ENCODE measurements at regions not wholly inside any gene's neighbourhood (a gene's known extent, or its start where the extent isn't known, plus 50 kb on each side); places are given as distances from the start of the nearest gene placed in this dataset.
"Not testable (repeated sequence)": the region's sequence is repeated elsewhere in the genome, so short reads cannot be mapped to it uniquely, and the experiment has no call there.

GRCh38 chr6:112947507-112947906, 600.4 kb downstream of the RFPL4B start:
- no peak for DNase-seq (ENCODE audit: extremely low read depth, low read depth)

- no peak for DNase-seq (ENCODE audit: extremely low read depth, low read depth)
Observed at GRCh38 chr6:112951829-112952228, 604.7 kb downstream of the RFPL4B start.

GRCh38 chr6:112955743-112956142, 608.6 kb downstream of the RFPL4B start:
- not testable (repeated sequence) for DNase-seq (ENCODE audit: extremely low read depth, low read depth)

GRCh38 chr6:112956696-112957535, 609.8 kb downstream of the RFPL4B start:
- DNase-seq (ENCODE audit: extremely low read depth, low read depth) = no peak

- DNase-seq (ENCODE audit: extremely low read depth, low read depth) = no peak
Observed at GRCh38 chr6:112957536-112957916, 610.4 kb downstream of the RFPL4B start.

GRCh38 chr6:112960130-112960529, 613.0 kb downstream of the RFPL4B start:
- not testable (repeated sequence) for DNase-seq (ENCODE audit: extremely low read depth, low read depth)

- no peak for DNase-seq (ENCODE audit: extremely low read depth, low read depth)
Observed at GRCh38 chr6:112967974-112968373, 620.8 kb downstream of the RFPL4B start.

GRCh38 chr6:112971651-112972050, 624.5 kb downstream of the RFPL4B start:
- no peak for DNase-seq (ENCODE audit: extremely low read depth, low read depth)

- not testable (repeated sequence) for DNase-seq (ENCODE audit: extremely low read depth, low read depth)
Observed at GRCh38 chr6:112974931-112975330, 627.8 kb downstream of the RFPL4B start.

GRCh38 chr6:112976579-112976978, 629.4 kb downstream of the RFPL4B start:
- not testable (repeated sequence) for DNase-seq (ENCODE audit: extremely low read depth, low read depth)

- no peak for DNase-seq (ENCODE audit: extremely low read depth, low read depth)
Observed at GRCh38 chr6:112979830-112980229, 632.7 kb downstream of the RFPL4B start.

- no peak for DNase-seq (ENCODE audit: extremely low read depth, low read depth)
Observed at GRCh38 chr6:112980676-112981075, 633.5 kb downstream of the RFPL4B start.

GRCh38 chr6:112983713-112984261, 636.7 kb downstream of the RFPL4B start:
- no peak for DNase-seq (ENCODE audit: extremely low read depth, low read depth)

GRCh38 chr6:112984899-112985298, 637.8 kb downstream of the RFPL4B start:
- DNase-seq (ENCODE audit: extremely low read depth, low read depth) = no peak

- DNase-seq (ENCODE audit: extremely low read depth, low read depth) = no peak
Observed at GRCh38 chr6:112986321-112986720, 639.2 kb downstream of the RFPL4B start.

- DNase-seq (ENCODE audit: extremely low read depth, low read depth) = no peak
Observed at GRCh38 chr6:112988748-112989147, 641.6 kb downstream of the RFPL4B start.

- no peak for DNase-seq (ENCODE audit: extremely low read depth, low read depth)
Observed at GRCh38 chr6:112990971-112991370, 643.8 kb downstream of the RFPL4B start.

GRCh38 chr6:112991912-112992311, 644.8 kb downstream of the RFPL4B start:
- DNase-seq (ENCODE audit: extremely low read depth, low read depth) = no peak

- DNase-seq (ENCODE audit: extremely low read depth, low read depth) = no peak
Observed at GRCh38 chr6:112997421-112998085, 650.4 kb downstream of the RFPL4B start.

- no peak for DNase-seq (ENCODE audit: extremely low read depth, low read depth)
Observed at GRCh38 chr6:113004054-113004453, 656.9 kb downstream of the RFPL4B start.

GRCh38 chr6:113004470-113005270, 657.5 kb downstream of the RFPL4B start:
- no peak for DNase-seq (ENCODE audit: extremely low read depth, low read depth)

Data from NCI-H460 (cell line).